Naive B cell (primary cell): ENCODE measurements at regions not wholly inside any gene's neighbourhood (a gene's known extent, or its start where the extent isn't known, plus 50 kb on each side); places are given as distances from the start of the nearest gene placed in this dataset.
"Not testable (repeated sequence)": the region's sequence is repeated elsewhere in the genome, so short reads cannot be mapped to it uniquely, and the experiment has no call there.

Experiments
- ATAC-seq, 2 donors: fragments of 150-1000 bp; cut with Tn5 transposase; 2 replicates each; pipeline ENCODE4 v1.10.0; 2021; ENCODE audit warnings: low read depth in 2 of 2, mild to moderate bottlenecking in 2 of 2, moderate library complexity in 2 of 2
- DNase-seq: peaks from one replicate; pipeline ENCODE4 v3.0.0; 2022
- H3K27ac Mint-ChIP-seq, 6 donors: one replicate each; pipeline ENCODE4 v1.8.0; 2020 to 2022; ENCODE audit warnings: mild to moderate bottlenecking in 6 of 6, mixed read lengths in 6 of 6, moderate library complexity in 5 of 6, inconsistent platforms in 2 of 6
- H3K27me3 Mint-ChIP-seq, 3 donors: one replicate each; pipeline ENCODE4 v1.8.0; 2021 to 2022; ENCODE audit warnings: mixed read lengths in 3 of 3, mild to moderate bottlenecking in 1 of 3
- H3K36me3 Mint-ChIP-seq, 2 donors: one replicate each; pipeline ENCODE4 v1.8.0; 2020 to 2022; ENCODE audit warnings: mixed read lengths in 2 of 2, inconsistent platforms in 1 of 2, mild to moderate bottlenecking in 1 of 2
- H3K4me1 Mint-ChIP-seq, 3 donors: one replicate each; pipeline ENCODE4 v1.8.0; 2020 to 2022; ENCODE audit warnings: mixed read lengths in 3 of 3, inconsistent platforms in 1 of 3, mild to moderate bottlenecking in 1 of 3, moderate library complexity in 1 of 3
- H3K4me3 Mint-ChIP-seq, 8 donors: one replicate each; pipeline ENCODE4 v1.8.0; 2020 to 2022; ENCODE audit warnings: mild to moderate bottlenecking in 8 of 8, mixed read lengths in 8 of 8, moderate library complexity in 8 of 8, inconsistent platforms in 2 of 8
- H3K9me3 Mint-ChIP-seq, 7 donors: one replicate each; pipeline ENCODE4 v1.8.0; 2020 to 2022; ENCODE audit warnings: mixed read lengths in 7 of 7, mild to moderate bottlenecking in 5 of 7, inconsistent platforms in 2 of 7, moderate library complexity in 1 of 7

GRCh38 chr12:85625467-85625866 is 210.7 kb downstream of the RASSF9 start:
- Mint-ChIP-seq H3K36me3 (no peaks in the 10 kb centered on the region), H3K27me3 (no peaks in the 10 kb centered on the region), H3K9me3 (peaks cover 0 to 4% (median 2%) of the 10 kb centered on the region in 7 donors), H3K27ac (no peak overlapping the region), H3K4me3 (no peak overlapping the region), H3K4me1 (no peaks in the 10 kb centered on the region)
- ATAC-seq = no peak
- DNase-seq = no peak

- peaks cover 0 to 4% (median 3%) of the 10 kb centered on the region in 7 donors for H3K9me3 Mint-ChIP-seq
These were observed 210.0 kb downstream of the RASSF9 start for GRCh38 chr12:85626001-85626783.

GRCh38 chr12:85626784-85627171 is 209.4 kb downstream of the RASSF9 start:
- Mint-ChIP-seq H3K36me3 (no peaks in the 10 kb centered on the region), H3K4me1 (no peaks in the 10 kb centered on the region), H3K27me3 (no peaks in the 10 kb centered on the region), H3K4me3 (no peak overlapping the region), H3K27ac (no peak overlapping the region), H3K9me3 (peaks cover 0 to 4% (median 3%) of the 10 kb centered on the region in 7 donors)
- ATAC-seq = no peak
- DNase-seq = no peak

More at GRCh38 chr12:85626001-85626783, 210.0 kb downstream of the RASSF9 start:
- H3K27me3 Mint-ChIP-seq = no peaks in the 10 kb centered on the region
- no peak overlapping the region for H3K27ac Mint-ChIP-seq
- H3K36me3 Mint-ChIP-seq = no peaks in the 10 kb centered on the region
- ATAC-seq = no peak
- no peak overlapping the region for H3K4me3 Mint-ChIP-seq
- no peaks in the 10 kb centered on the region for H3K4me1 Mint-ChIP-seq
- no peak for DNase-seq

GRCh38 chr12:85627584-85627983 is 208.6 kb downstream of the RASSF9 start:
- ATAC-seq (no peak), DNase-seq (no peak)
- H3K27ac Mint-ChIP-seq = no peak overlapping the region
- H3K4me3 Mint-ChIP-seq = no peak overlapping the region
- no peaks in the 10 kb centered on the region for H3K4me1 Mint-ChIP-seq
- no peaks in the 10 kb centered on the region for H3K27me3 Mint-ChIP-seq
- H3K36me3 Mint-ChIP-seq = no peaks in the 10 kb centered on the region
- peaks cover 0 to 4% (median 3%) of the 10 kb centered on the region in 7 donors for H3K9me3 Mint-ChIP-seq

GRCh38 chr12:85628562-85628961 is 207.6 kb downstream of the RASSF9 start:
- H3K4me1 Mint-ChIP-seq, H3K27me3 Mint-ChIP-seq, H3K27ac Mint-ChIP-seq, H3K4me3 Mint-ChIP-seq, H3K36me3 Mint-ChIP-seq, ATAC-seq, DNase-seq, H3K9me3 Mint-ChIP-seq: not testable (repeated sequence)

GRCh38 chr12:85630851-85631250 is 205.4 kb downstream of the RASSF9 start:
- peaks cover 0 to 4% (median 3%) of the 10 kb centered on the region in 7 donors for H3K9me3 Mint-ChIP-seq
- H3K4me3 Mint-ChIP-seq = no peak overlapping the region
- ATAC-seq (no peak), DNase-seq (no peak)
- H3K36me3 Mint-ChIP-seq = no peaks in the 10 kb centered on the region
- H3K27ac Mint-ChIP-seq = no peak overlapping the region
- H3K27me3 Mint-ChIP-seq = no peaks in the 10 kb centered on the region
- no peaks in the 10 kb centered on the region for H3K4me1 Mint-ChIP-seq

- ATAC-seq (no peak), DNase-seq (no peak)
- H3K4me3 Mint-ChIP-seq = no peak overlapping the region
- H3K27ac Mint-ChIP-seq = no peak overlapping the region
- H3K27me3 Mint-ChIP-seq = no peaks in the 10 kb centered on the region
- no peaks in the 10 kb centered on the region for H3K4me1 Mint-ChIP-seq
- no peaks in the 10 kb centered on the region for H3K36me3 Mint-ChIP-seq
- peaks cover 0 to 4% (median 3%) of the 10 kb centered on the region in 7 donors for H3K9me3 Mint-ChIP-seq
These were observed 203.8 kb downstream of the RASSF9 start for GRCh38 chr12:85632390-85632789.

GRCh38 chr12:85633491-85633890 is 202.7 kb downstream of the RASSF9 start:
- no peaks in the 10 kb centered on the region for H3K36me3 Mint-ChIP-seq

GRCh38 chr12:85639834-85640233 is 196.4 kb downstream of the RASSF9 start:
- no peak overlapping the region for H3K27ac Mint-ChIP-seq
- no peak overlapping the region for H3K4me3 Mint-ChIP-seq
- H3K36me3 Mint-ChIP-seq = no peaks in the 10 kb centered on the region
- no peaks in the 10 kb centered on the region for H3K4me1 Mint-ChIP-seq
- peaks cover 0 to 7% (median 0%) of the 10 kb centered on the region in 7 donors for H3K9me3 Mint-ChIP-seq
- no peak for ATAC-seq
- DNase-seq = no peak
- no peaks in the 10 kb centered on the region for H3K27me3 Mint-ChIP-seq

More at GRCh38 chr12:85633491-85633890, 202.7 kb downstream of the RASSF9 start:
- Mint-ChIP-seq H3K27ac (no peak overlapping the region), H3K4me3 (no peak overlapping the region), H3K27me3 (no peaks in the 10 kb centered on the region), H3K9me3 (peaks cover 0 to 3% (median 2%) of the 10 kb centered on the region in 7 donors), H3K4me1 (no peaks in the 10 kb centered on the region)
- DNase-seq (no peak), ATAC-seq (no peak)

GRCh38 chr12:85641796-85642195 is 194.4 kb downstream of the RASSF9 start:
- ATAC-seq (no peak), DNase-seq (no peak)
- Mint-ChIP-seq H3K9me3 (peaks cover 0 to 7% (median 0%) of the 10 kb centered on the region in 7 donors), H3K27me3 (no peaks in the 10 kb centered on the region), H3K27ac (peak overlapping the region in 1 of 6 donors; percentile 51), H3K36me3 (no peaks in the 10 kb centered on the region), H3K4me3 (no peak overlapping the region), H3K4me1 (no peaks in the 10 kb centered on the region)

GRCh38 chr12:85642288-85642687 is 193.9 kb downstream of the RASSF9 start:
- peaks cover 0 to 7% (median 0%) of the 10 kb centered on the region in 7 donors for H3K9me3 Mint-ChIP-seq
- H3K4me3 Mint-ChIP-seq = no peak overlapping the region

GRCh38 chr12:85642808-85643207 is 193.4 kb downstream of the RASSF9 start:
- Mint-ChIP-seq H3K4me3 (no peak overlapping the region), H3K27ac (no peak overlapping the region), H3K9me3 (peaks cover 0 to 7% (median 0%) of the 10 kb centered on the region in 7 donors), H3K4me1 (no peaks in the 10 kb centered on the region), H3K36me3 (no peaks in the 10 kb centered on the region), H3K27me3 (no peaks in the 10 kb centered on the region)
- DNase-seq (no peak), ATAC-seq (no peak)

More at GRCh38 chr12:85642288-85642687, 193.9 kb downstream of the RASSF9 start:
- Mint-ChIP-seq H3K4me1 (no peaks in the 10 kb centered on the region), H3K36me3 (no peaks in the 10 kb centered on the region), H3K27ac (peak overlapping the region in 1 of 6 donors; percentile 51), H3K27me3 (no peaks in the 10 kb centered on the region)
- DNase-seq = no peak
- ATAC-seq = no peak

- no peaks in the 10 kb centered on the region for H3K27me3 Mint-ChIP-seq
- no peaks in the 10 kb centered on the region for H3K4me1 Mint-ChIP-seq
- no peak overlapping the region for H3K27ac Mint-ChIP-seq
These were observed 191.7 kb downstream of the RASSF9 start for GRCh38 chr12:85644508-85644907.

GRCh38 chr12:85653731-85654455 is 182.3 kb downstream of the RASSF9 start:
- no peak for DNase-seq
- no peaks in the 10 kb centered on the region for H3K4me1 Mint-ChIP-seq
- ATAC-seq = no peak
- H3K27ac Mint-ChIP-seq = no peak overlapping the region
- peaks cover 0 to 6% of the 10 kb centered on the region in 2 donors for H3K36me3 Mint-ChIP-seq
- H3K4me3 Mint-ChIP-seq = no peak overlapping the region
- H3K27me3 Mint-ChIP-seq = no peaks in the 10 kb centered on the region
- H3K9me3 Mint-ChIP-seq = peaks cover 9 to 41% (median 13%) of the 10 kb centered on the region in 7 donors

More at GRCh38 chr12:85644508-85644907, 191.7 kb downstream of the RASSF9 start:
- no peak for DNase-seq
- Mint-ChIP-seq H3K36me3 (no peaks in the 10 kb centered on the region), H3K9me3 (peaks cover 0 to 7% (median 0%) of the 10 kb centered on the region in 7 donors), H3K4me3 (no peak overlapping the region)
- no peak for ATAC-seq
